Activated T-cell treated with anti-CD3 and anti-CD28 coated beads, Interleukin-2, amount 50 U/mL, for 72 hours (primary cell): ENCODE measurements at regions not wholly inside any gene's neighbourhood (a gene's known extent, or its start where the extent isn't known, plus 50 kb on each side); places are given as distances from the start of the nearest gene placed in this dataset.
A peak's percentile ranks its signal among the peaks of the same experiment; 100 is the strongest.

ENCODE experiments used
- ATAC-seq, 2 donors: fragments of 150-1000 bp; cut with Tn5 transposase; replicated peaks in 1 of 2; 2 replicates each; pipeline ENCODE4 v1.10.0; 2021; ENCODE audit warnings: moderate library complexity in 2 of 2, mild to moderate bottlenecking in 1 of 2
- DNase-seq, 2 donors: peaks; one replicate each; pipeline ENCODE4 v3.0.0; 2021 to 2022; ENCODE audit warnings: mixed read lengths in 1 of 2
- H3K27ac Mint-ChIP-seq: one replicate; pipeline ENCODE4 v1.8.0; 2022; ENCODE audit warnings: mild to moderate bottlenecking, moderate library complexity, mixed read lengths
- H3K27me3 Mint-ChIP-seq: one replicate; pipeline ENCODE4 v1.8.0; 2022; ENCODE audit warnings: low read depth, mixed read lengths
- H3K36me3 Mint-ChIP-seq, 2 donors: one replicate each; pipeline ENCODE4 v1.8.0; 2022; ENCODE audit warnings: mixed read lengths in 2 of 2, mild to moderate bottlenecking in 1 of 2; ENCODE audit not compliant: insufficient read depth in 2 of 2
- H3K4me1 Mint-ChIP-seq: one replicate; pipeline ENCODE4 v1.8.0; 2022; ENCODE audit warnings: low read depth, mixed read lengths
- H3K4me3 Mint-ChIP-seq, 2 donors: one replicate each; pipeline ENCODE4 v1.8.0; 2022; ENCODE audit warnings: mild to moderate bottlenecking in 2 of 2, mixed read lengths in 2 of 2, moderate library complexity in 2 of 2
- H3K9me3 Mint-ChIP-seq, 2 donors: one replicate each; pipeline ENCODE4 v1.8.0; 2022; ENCODE audit warnings: mixed read lengths in 2 of 2

DNA sequence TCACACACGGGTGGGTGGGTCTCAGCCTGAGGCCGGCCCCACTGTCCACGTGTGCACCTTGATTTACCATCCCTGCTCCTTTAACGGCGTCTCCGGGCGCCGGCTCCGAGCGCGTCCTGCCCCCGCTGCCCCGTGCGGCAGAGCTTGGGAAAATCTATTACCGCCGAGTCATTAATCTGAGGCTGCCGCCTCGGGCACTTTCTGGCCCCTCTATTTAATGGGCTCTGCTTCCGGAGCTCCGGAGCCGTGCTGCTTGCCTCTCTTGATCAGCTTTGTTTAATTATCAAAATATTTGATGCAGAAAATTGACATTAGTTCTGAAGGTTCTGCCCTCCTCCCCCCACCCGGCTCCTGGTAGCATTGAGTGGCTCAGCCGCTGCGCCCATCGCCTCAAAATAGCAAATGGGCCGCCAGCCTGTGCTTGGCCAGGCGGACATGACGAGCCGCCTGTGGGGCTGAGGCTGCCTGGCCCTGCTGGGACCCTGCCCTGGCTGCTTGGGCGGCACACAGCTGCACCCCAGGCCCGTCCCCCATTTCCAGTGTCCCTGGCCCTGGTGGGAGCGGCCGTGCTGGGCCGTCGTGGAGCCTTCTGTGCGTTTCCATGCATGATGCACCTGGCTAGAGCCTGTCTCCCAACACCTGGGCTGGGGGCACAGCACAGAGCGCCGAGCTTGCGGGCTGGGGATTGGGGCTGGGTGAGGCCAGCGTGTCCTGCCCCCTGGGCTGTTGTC is 81.6 kb upstream of the TTC34 start:
- H3K4me1 Mint-ChIP-seq = peaks cover 4% of the 10 kb centered on the region
- H3K36me3 Mint-ChIP-seq = no peaks in the 10 kb centered on the region
- ATAC-seq (no peak), DNase-seq (no peak)
- no peaks in the 10 kb centered on the region for H3K9me3 Mint-ChIP-seq
- H3K4me3 Mint-ChIP-seq = no peak overlapping the region
- H3K27ac Mint-ChIP-seq = no peak overlapping the region
- H3K27me3 Mint-ChIP-seq = no peaks in the 10 kb centered on the region

DNA sequence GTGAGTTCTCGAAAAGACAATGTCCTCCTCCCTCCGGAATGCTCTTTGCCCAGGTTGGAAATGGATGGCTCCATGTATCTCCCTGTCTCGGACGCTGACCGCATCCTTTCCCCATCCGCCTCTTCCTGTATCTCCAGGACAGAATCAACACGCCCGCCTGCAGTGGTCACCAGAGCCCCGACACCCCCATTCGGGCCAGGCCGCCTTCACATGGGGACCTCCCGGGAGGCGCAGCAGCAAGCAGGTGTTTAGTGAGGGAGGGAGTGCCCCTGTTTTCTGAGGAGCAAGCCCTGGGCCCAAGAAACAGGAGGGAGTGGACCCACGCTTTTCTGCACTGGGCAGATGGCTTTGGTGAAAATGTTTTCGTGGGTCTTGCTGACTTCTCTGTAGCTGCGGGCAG is 83.5 kb upstream of the TTC34 start:
- ATAC-seq (no peak), DNase-seq (no peak)
- no peaks in the 10 kb centered on the region for H3K9me3 Mint-ChIP-seq
- no peak overlapping the region for H3K27ac Mint-ChIP-seq
- H3K4me1 Mint-ChIP-seq = peaks cover 4% of the 10 kb centered on the region
- no peak overlapping the region for H3K4me3 Mint-ChIP-seq
- H3K27me3 Mint-ChIP-seq = no peaks in the 10 kb centered on the region
- no peaks in the 10 kb centered on the region for H3K36me3 Mint-ChIP-seq

DNA sequence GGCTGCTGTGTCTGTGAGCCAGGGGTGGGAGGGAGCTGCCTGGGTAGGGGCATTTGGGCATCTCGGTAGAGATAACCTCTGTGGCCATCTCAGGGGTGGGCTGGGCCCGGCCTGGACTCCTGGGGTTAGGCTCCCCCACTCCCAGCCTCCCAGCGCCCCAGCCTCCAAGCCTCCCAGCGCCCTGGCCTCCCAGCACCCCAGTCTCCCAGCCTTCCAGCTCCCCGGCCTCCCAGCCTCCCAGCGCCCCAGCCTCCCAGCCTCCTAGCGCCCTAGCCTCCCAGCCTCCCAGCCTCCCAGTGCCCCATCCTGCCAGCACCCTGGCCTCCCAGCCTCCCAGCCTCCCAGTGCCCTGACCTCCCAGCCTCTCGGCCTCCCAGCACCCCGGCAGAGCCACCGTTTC is 85.1 kb upstream of the TTC34 start:
- no peaks in the 10 kb centered on the region for H3K27me3 Mint-ChIP-seq
- H3K4me3 Mint-ChIP-seq = no peak overlapping the region
- no peak overlapping the region for H3K27ac Mint-ChIP-seq
- H3K9me3 Mint-ChIP-seq = no peaks in the 10 kb centered on the region
- DNase-seq = no peak
- H3K36me3 Mint-ChIP-seq = no peaks in the 10 kb centered on the region
- H3K4me1 Mint-ChIP-seq = peaks cover 4% of the 10 kb centered on the region
- ATAC-seq = no peak

DNA sequence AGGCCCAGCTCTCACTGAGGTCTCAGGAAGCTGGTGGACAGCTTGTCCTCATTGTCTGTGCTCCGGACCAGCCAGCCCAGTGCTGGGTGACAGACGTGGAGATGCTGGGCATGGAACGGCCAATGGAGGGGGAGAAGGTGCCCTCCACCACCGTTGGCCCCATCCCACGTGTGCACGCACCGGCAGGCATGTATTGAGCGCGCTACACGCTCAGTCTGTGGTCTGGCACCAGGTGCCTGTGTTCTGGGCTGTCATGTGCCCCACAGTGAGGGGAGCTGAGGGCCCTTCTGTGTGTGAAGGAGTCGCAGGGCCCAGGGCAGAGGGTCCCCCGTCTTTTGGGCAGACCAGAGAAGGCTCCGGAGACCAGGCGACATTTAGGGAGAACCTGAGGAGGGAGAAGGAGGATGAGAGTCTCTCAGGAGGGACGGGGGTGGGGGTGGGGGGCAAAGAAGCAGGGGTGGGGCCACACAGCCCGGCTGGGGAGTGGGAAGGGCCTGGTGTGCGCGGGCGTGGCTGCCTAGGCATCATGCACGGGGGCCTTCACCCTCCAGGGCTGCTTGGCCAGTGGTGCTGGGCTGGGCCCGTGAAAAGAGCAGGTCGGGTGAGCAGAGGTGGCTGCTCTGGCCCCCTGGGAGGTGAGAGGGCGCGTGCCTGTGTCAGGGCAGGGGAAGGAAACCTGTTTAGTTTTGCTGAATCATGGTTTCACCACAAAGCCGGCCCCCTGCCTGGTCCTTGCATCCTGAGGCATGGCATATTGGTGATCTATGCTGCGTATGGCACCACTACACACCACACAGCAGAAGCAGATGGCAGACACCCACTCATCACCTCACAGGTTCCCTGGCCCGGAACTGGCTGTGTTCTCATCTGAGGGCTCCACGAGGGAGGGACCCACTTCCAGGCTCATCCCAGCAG is 86.7 kb upstream of the TTC34 start:
- H3K9me3 Mint-ChIP-seq = no peaks in the 10 kb centered on the region
- no peaks in the 10 kb centered on the region for H3K27me3 Mint-ChIP-seq
- H3K4me1 Mint-ChIP-seq = peaks cover 4% of the 10 kb centered on the region
- H3K36me3 Mint-ChIP-seq = no peaks in the 10 kb centered on the region
- no peak overlapping the region for H3K4me3 Mint-ChIP-seq
- ATAC-seq (no peak), DNase-seq (no peak)
- H3K27ac Mint-ChIP-seq = no peak overlapping the region

DNA sequence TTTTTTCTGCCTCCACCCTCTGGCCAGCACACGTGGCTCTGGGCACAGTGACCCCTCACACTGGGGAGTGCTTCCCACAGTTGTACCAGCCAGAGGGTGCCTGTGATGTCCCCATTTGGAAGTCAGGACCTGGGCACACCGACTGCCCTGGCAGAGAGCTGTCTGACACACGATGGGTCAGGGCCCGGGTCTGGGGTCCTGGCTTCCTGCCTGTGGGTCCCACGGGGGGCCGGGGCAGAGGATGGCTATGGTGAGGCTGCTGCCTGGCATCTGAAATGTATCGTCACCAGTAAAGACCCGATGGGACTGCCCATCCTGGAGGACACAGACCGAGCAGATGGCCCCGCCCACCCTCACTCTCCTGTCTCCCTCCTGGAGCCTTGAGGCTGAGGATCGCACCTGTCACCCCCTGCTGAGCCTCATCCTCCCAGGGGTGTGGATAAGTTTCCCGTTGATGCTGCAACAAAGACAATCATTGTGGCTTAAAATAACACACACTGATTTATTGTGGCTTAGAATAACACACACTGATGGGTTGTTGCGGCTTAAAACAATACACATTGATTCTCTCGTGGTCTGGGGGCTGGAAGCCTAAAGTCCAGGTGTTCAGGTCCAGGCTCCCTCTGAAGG is 88.8 kb upstream of the TTC34 start:
- no peaks in the 10 kb centered on the region for H3K36me3 Mint-ChIP-seq
- H3K27ac Mint-ChIP-seq = no peak overlapping the region
- H3K4me1 Mint-ChIP-seq = peaks cover 4% of the 10 kb centered on the region
- no peaks in the 10 kb centered on the region for H3K27me3 Mint-ChIP-seq
- H3K9me3 Mint-ChIP-seq = no peaks in the 10 kb centered on the region
- H3K4me3 Mint-ChIP-seq = no peak overlapping the region
- ATAC-seq = no peak
- no peak for DNase-seq

DNA sequence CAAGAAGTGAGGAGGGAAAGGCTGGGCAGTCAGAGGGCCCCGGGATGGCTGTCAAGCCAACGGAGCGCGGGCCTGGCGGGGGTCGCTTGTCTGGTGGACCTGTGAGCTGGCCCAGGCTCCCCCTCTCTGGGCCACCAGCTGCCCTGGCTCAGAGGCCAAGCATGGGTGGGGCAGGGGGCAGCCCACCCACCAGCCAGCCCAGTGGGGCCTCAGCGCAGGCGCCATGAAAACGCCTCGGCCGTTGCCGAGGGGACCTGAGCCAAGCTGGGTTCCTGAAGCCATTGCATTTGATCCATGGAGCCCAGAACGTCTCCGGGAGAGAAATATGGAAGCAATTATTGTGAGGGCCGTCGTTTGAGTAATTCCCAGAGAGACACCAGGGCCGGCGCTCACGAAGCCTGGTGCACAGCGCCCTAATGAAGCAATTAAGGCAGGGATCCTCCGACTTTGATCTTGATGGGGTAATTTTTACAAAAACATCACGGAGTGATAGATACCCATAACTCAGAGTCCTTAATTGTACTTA is 90.5 kb upstream of the TTC34 start:
- Mint-ChIP-seq H3K27me3 (no peaks in the 10 kb centered on the region), H3K27ac (no peak overlapping the region), H3K4me1 (peaks cover 4% of the 10 kb centered on the region), H3K4me3 (no peak overlapping the region), H3K36me3 (no peaks in the 10 kb centered on the region), H3K9me3 (peaks cover 2 to 7% of the 10 kb centered on the region in 2 donors)
- DNase-seq (no peak), ATAC-seq (no peak)

DNA sequence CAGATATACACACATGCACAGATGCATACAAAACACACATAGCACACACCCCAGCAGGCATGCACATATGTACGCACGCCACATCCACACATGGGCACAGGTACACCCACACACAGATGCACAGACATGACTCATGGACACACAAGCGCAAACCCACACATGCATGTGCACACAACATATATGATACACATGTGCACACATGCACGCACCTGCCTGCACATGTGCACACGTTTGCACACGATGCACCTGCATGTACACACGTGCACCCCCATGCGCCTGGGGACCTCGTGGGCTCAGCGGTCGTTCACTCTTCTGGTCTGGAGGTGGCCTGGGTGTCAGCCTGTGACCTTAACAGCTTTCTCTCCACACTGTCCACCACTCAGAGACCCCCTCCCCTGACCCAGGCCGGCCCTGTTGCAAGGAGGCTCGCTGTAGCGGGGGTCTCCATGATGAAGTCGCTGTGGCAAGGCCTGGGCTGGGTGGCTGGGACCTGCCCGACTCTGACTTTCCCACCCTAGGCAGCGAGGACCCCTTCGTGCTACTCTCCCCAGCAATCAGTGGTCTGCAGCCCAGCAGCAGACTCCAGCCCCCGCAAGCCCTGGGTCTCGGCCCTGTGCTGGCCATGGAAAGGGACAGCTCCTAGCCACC is 92.1 kb upstream of the TTC34 start:
- H3K4me3 Mint-ChIP-seq = no peak overlapping the region

DNA sequence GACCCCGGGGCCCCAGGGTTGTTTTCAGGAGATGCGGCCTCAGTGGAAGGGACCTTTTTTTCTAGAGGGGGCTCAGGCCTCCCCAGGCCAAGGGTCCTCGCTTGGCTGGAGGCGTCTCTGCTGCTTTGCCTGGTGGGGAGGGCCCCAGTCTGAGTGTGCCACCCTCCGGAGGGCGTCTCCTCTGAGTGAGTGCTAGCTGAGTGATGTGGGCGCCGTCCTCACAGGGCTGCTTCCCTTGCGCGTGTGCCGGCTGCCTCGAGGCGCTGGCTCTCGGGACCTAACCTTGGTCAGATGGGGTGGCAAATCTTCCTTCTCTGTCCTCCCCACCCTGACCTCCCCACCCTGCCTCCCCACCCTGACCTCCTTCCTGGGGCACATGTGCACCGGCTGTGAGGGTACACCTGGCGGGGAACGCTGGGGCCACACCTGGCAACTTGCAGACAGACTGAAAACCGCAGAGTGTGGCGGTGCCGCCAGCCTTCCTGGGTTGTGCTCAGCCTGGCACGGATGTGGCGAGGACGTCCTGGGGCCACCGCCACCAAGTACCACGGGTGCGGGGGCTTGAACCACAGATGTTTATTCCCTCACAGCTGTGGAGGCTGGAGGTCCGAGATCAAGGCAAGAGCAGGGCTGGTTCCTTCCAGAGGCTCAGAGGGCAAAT is 93.0 kb upstream of the TTC34 start:
- no peaks in the 10 kb centered on the region for H3K36me3 Mint-ChIP-seq
- no peak for DNase-seq
- ATAC-seq = peak in 1 of 2 donors; percentile 43
- no peaks in the 10 kb centered on the region for H3K27me3 Mint-ChIP-seq
- no peak overlapping the region for H3K4me3 Mint-ChIP-seq
- peaks cover 2 to 10% of the 10 kb centered on the region in 2 donors for H3K9me3 Mint-ChIP-seq
- H3K27ac Mint-ChIP-seq = no peak overlapping the region
- H3K4me1 Mint-ChIP-seq = no peaks in the 10 kb centered on the region

More for the DNA sequence above, 92.1 kb upstream of the TTC34 start:
- DNase-seq = no peak
- Mint-ChIP-seq H3K4me1 (no peaks in the 10 kb centered on the region), H3K27ac (no peak overlapping the region), H3K36me3 (no peaks in the 10 kb centered on the region), H3K27me3 (no peaks in the 10 kb centered on the region), H3K9me3 (peaks cover 2 to 10% of the 10 kb centered on the region in 2 donors)
- no peak for ATAC-seq

DNA sequence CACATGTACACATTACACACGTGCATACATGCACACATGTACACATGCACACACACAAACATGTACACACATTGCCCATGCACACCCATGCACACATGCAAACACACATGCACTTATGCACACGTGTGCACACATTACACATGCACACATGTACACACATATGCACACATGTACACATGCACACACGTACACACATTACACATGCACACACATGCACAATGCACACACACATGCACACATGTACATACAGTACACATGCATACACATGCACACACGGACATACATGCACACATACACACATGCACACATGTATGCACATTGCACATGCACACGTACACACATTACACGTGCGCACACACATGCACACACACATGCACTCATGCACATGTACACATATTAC is 95.3 kb upstream of the TTC34 start:
- ATAC-seq = no peak
- DNase-seq = no peak
- no peak overlapping the region for H3K27ac Mint-ChIP-seq
- H3K4me3 Mint-ChIP-seq = no peak overlapping the region
- no peaks in the 10 kb centered on the region for H3K36me3 Mint-ChIP-seq
- H3K9me3 Mint-ChIP-seq = peaks cover 2 to 10% of the 10 kb centered on the region in 2 donors
- no peaks in the 10 kb centered on the region for H3K4me1 Mint-ChIP-seq
- no peaks in the 10 kb centered on the region for H3K27me3 Mint-ChIP-seq

DNA sequence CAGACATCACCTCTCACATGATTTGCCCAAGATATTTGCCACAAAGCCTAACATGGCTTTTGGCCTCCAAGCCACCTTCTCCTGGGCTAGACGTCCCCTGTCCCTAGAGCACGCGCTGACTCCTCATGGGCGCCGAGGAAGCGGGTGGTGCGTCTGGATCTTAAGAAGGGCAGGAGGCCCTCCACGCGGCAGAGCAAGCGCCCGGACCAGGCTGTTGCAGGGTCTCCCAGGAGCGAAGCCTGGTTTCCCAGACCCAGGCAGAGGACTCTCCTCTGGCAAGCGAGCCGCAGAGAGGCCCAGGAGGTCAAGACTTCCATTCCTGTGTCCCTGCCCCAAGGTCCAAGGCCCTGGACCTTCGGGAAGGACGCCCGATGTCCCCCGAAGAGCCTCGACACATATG is 101.7 kb upstream of the TTC34 start:
- no peak for DNase-seq
- no peaks in the 10 kb centered on the region for H3K4me1 Mint-ChIP-seq
- no peaks in the 10 kb centered on the region for H3K27me3 Mint-ChIP-seq
- no peaks in the 10 kb centered on the region for H3K9me3 Mint-ChIP-seq
- no peak overlapping the region for H3K4me3 Mint-ChIP-seq
- no peaks in the 10 kb centered on the region for H3K36me3 Mint-ChIP-seq
- ATAC-seq = no peak
- no peak overlapping the region for H3K27ac Mint-ChIP-seq

DNA sequence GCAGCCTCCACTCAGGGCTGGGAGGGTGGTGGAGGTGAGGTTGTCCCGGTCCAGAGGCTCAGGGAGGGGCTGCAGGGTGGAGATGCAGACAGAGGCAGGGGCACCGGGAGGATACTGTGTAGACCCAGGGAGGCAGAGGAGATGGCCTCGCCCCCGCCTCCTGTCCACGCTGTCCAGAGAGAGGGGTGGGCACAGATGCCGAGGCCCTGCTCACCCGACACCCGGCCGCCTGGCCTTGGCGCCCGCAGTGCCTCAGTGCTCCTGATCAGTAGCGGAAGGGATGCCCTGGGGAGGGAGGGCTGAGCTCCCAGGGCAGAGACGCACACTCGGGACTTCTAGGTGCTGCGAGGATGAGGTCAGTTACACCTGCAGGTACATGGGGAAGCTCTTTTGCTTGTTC is 102.7 kb upstream of the TTC34 start:
- Mint-ChIP-seq H3K27ac (no peak overlapping the region), H3K9me3 (no peaks in the 10 kb centered on the region), H3K36me3 (no peaks in the 10 kb centered on the region), H3K4me3 (no peak overlapping the region), H3K27me3 (no peaks in the 10 kb centered on the region), H3K4me1 (no peaks in the 10 kb centered on the region)
- DNase-seq (no peak), ATAC-seq (no peak)

DNA sequence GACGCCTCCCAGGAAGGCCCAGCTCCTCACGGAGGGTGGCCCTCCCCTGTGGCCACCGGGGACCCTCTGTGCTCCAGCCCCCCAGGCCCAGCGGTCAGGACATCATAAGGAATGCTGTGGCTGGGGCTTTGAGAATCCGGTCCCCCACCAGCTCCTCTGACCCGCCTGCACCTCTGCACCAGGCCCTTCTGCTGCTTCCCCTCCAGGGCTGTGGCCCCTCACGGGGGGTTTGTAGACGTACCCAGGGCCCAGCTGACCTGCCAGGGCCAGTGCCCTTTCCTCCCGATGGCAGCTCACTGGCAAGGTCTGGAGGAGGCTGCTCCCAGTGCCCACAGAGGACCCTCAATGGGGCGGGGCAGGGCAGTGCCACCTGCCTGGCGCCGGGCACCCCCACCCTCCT is 103.9 kb upstream of the TTC34 start:
- H3K27ac Mint-ChIP-seq = no peak overlapping the region
- H3K9me3 Mint-ChIP-seq = no peaks in the 10 kb centered on the region
- ATAC-seq (no peak), DNase-seq (no peak)
- H3K4me3 Mint-ChIP-seq = no peak overlapping the region
- H3K27me3 Mint-ChIP-seq = no peaks in the 10 kb centered on the region
- H3K36me3 Mint-ChIP-seq = no peaks in the 10 kb centered on the region
- no peaks in the 10 kb centered on the region for H3K4me1 Mint-ChIP-seq
